ENCODE measurements at regions not wholly inside any gene's neighbourhood (a gene's known extent, or its start where the extent isn't known, plus 50 kb on each side); places are given as distances from the start of the nearest gene placed in this dataset.

GRCh38 chr2:188134241-188134640 lies 157.4 kb upstream of the GULP1 start (continued):
- TF ChIP-seq ZNF462 (CRISPR knock-in tag; IDR thresholded peaks at IDR 0.05): no peak
- no peak for TF ChIP-seq ZNF331 (CRISPR knock-in tag; IDR thresholded peaks at IDR 0.05; ENCODE audit: low read depth)
- no peak for TF ChIP-seq EZH2 (IDR thresholded peaks at IDR 0.05; ENCODE audit: low read depth, unreplicated experiment)
- TF ChIP-seq ZNF114 (CRISPR knock-in tag; IDR thresholded peaks at IDR 0.05): no peak
- TF ChIP-seq REST (IDR thresholded peaks at IDR 0.05; ENCODE audit: unreplicated experiment): no peak
- TF ChIP-seq CREB1 (CRISPR knock-in tag; IDR thresholded peaks at IDR 0.05; ENCODE audit: low read depth): no peak
- TF ChIP-seq JUNB (IDR thresholded peaks at IDR 0.05; ENCODE audit: unreplicated experiment): no peak
- TF ChIP-seq EZH2phosphoT487 (IDR thresholded peaks at IDR 0.05; ENCODE audit: unreplicated experiment): no peak
- TF ChIP-seq STAT1 (IDR thresholded peaks at IDR 0.05; ENCODE audit: unreplicated experiment): no peak
- TF ChIP-seq NANOG (IDR thresholded peaks at IDR 0.05; ENCODE audit: borderline replicate concordance): no peak
- TF ChIP-seq POLR2AphosphoS5 (IDR thresholded peaks at IDR 0.05; ENCODE audit: low read depth): no peak
